ENCODE measurements at regions not wholly inside any gene's neighbourhood (a gene's known extent, or its start where the extent isn't known, plus 50 kb on each side); places are given as distances from the start of the nearest gene placed in this dataset.
"Not testable (repeated sequence)": the region's sequence is repeated elsewhere in the genome, so short reads cannot be mapped to it uniquely, and the experiment has no call there.

- Histone ChIP-seq H3K79me2 (ENCODE audit: insufficient read depth, low read length) (no peaks in the 10 kb centered on the region), H3K4ac (ENCODE audit: low read depth, low read length) (no peak overlapping the region), H3K27me3 (ENCODE audit: insufficient read depth, low read length) (no peaks in the 10 kb centered on the region), H2AK5ac (ENCODE audit: insufficient read length, low read length) (no peak overlapping the region), H3K27ac (ENCODE audit: insufficient read length, low read depth, low read length) (no peak overlapping the region), H3T11ph (ENCODE audit: low read length) (no peak overlapping the region), H3K4me2 (ENCODE audit: insufficient read depth, insufficient read length, low read length) (no peak overlapping the region), H2BK5ac (ENCODE audit: insufficient read length, low read length) (no peak overlapping the region), H2BK120ac (ENCODE audit: low read depth, low read length, poor library complexity, severe bottlenecking) (no peak overlapping the region), H2AFZ (ENCODE audit: low read length) (no peak overlapping the region), H3K18ac (ENCODE audit: insufficient read length, low read depth, low read length) (no peak overlapping the region), H3K79me1 (ENCODE audit: insufficient read depth, low read depth, low read length, poor library complexity, severe bottlenecking) (no peaks in the 10 kb centered on the region), H4K91ac (ENCODE audit: insufficient read length, low read depth, low read length) (no peak overlapping the region), H3K23me2 (ENCODE audit: insufficient read length, low read depth, low read length, poor library complexity, severe bottlenecking) (no peaks in the 10 kb centered on the region), H2BK15ac (ENCODE audit: low read depth, low read length) (no peak overlapping the region), H2BK20ac (ENCODE audit: low read depth, low read length, poor library complexity, severe bottlenecking) (no peak overlapping the region), H3K14ac (ENCODE audit: insufficient read depth, low read length) (no peak overlapping the region), H4K5ac (ENCODE audit: insufficient read length, low read depth, low read length) (no peak overlapping the region), H3K9ac (ENCODE audit: extremely low read depth, insufficient read length, low read length) (no peak overlapping the region), H3K4me1 (ENCODE audit: insufficient read depth, low read length) (no peaks in the 10 kb centered on the region), H3K23ac (ENCODE audit: insufficient read length, low read depth, low read length) (no peak overlapping the region), H3K56ac (ENCODE audit: insufficient read length, low read depth, low read length) (no peak overlapping the region), H4K8ac (replicated peaks; ENCODE audit: insufficient read length, low read depth, low read length) (no peak overlapping the region), H2BK12ac (ENCODE audit: insufficient read length, low read depth, low read length) (no peak overlapping the region), H4K20me1 (ENCODE audit: control insufficient read depth, insufficient read depth, insufficient read length) (no peaks in the 10 kb centered on the region), H3K9me3 (ENCODE audit: control insufficient read depth, low read depth, low read length) (no peaks in the 10 kb centered on the region)
- no peaks in the 10 kb centered on the region for H3K27me3 Mint-ChIP-seq (ENCODE audit: low read depth)
- H3K4me1 Mint-ChIP-seq = no peaks in the 10 kb centered on the region
- peaks cover 32 to 48% of the 10 kb centered on the region in 2 experiments for H3K9me3 Mint-ChIP-seq
- TF ChIP-seq, protein P1, sequence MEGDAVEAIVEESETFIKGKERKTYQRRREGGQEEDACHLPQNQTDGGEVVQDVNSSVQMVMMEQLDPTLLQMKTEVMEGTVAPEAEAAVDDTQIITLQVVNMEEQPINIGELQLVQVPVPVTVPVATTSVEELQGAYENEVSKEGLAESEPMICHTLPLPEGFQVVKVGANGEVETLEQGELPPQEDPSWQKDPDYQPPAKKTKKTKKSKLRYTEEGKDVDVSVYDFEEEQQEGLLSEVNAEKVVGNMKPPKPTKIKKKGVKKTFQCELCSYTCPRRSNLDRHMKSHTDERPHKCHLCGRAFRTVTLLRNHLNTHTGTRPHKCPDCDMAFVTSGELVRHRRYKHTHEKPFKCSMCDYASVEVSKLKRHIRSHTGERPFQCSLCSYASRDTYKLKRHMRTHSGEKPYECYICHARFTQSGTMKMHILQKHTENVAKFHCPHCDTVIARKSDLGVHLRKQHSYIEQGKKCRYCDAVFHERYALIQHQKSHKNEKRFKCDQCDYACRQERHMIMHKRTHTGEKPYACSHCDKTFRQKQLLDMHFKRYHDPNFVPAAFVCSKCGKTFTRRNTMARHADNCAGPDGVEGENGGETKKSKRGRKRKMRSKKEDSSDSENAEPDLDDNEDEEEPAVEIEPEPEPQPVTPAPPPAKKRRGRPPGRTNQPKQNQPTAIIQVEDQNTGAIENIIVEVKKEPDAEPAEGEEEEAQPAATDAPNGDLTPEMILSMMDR (conservative IDR thresholded peaks at IDR 0.05) = no peak
- no peak overlapping the region for H3K27ac Mint-ChIP-seq
- peaks cover 4 to 40% (median 25%) of the 10 kb centered on the region in 3 experiments for H3K36me3 Mint-ChIP-seq (ENCODE audit: insufficient read depth in 1 of 3, low read depth in 3 of 3)
- no peak overlapping the region for H3K4me3 Mint-ChIP-seq
- no CpG with 5 or more reads among the region's 1 CpG for WGBS (ENCODE audit: extremely low coverage, insufficient read length, low lambda C conversion rate)
- DNase-seq = no peak
Observed at GRCh38 chr1:163633366-163633765, 311.6 kb downstream of the NUF2 start.

DNA sequence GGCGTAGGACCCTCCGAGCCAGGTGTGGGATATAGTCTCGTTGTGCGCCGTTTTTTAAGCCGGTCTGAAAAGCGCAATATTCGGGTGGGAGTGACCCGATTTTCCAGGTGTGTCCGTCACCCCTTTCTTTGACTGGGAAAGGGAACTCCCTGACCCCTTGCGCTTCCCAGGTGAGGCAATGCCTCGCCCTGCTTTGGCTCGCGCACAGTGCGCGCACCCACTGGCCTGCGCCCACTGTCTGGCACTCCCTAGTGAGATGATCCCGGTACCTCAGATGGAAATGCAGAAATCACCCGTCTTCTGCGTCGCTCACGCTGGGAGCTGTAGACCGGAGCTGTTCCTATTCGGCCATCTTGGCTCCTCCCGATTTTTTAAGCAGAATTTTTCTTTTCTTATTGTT, 323.9 kb downstream of the NUF2 start:
- DNase-seq; H3K4ac ChIP-seq (ENCODE audit: low read depth, low read length); H3K4me2 ChIP-seq (ENCODE audit: insufficient read depth, insufficient read length, low read length); H3K56ac ChIP-seq (ENCODE audit: insufficient read length, low read depth, low read length); H3K27ac Mint-ChIP-seq; H3T11ph ChIP-seq (ENCODE audit: low read length); H3K79me2 ChIP-seq (ENCODE audit: insufficient read depth, low read length); H4K91ac ChIP-seq (ENCODE audit: insufficient read length, low read depth, low read length); H3K23ac ChIP-seq (ENCODE audit: insufficient read length, low read depth, low read length); H3K23me2 ChIP-seq (ENCODE audit: insufficient read length, low read depth, low read length, poor library complexity, severe bottlenecking); H3K9ac ChIP-seq (ENCODE audit: extremely low read depth, insufficient read length, low read length); H3K27ac ChIP-seq (ENCODE audit: insufficient read length, low read depth, low read length); H2BK5ac ChIP-seq (ENCODE audit: insufficient read length, low read length); H4K5ac ChIP-seq (ENCODE audit: insufficient read length, low read depth, low read length); H4K20me1 ChIP-seq (ENCODE audit: control insufficient read depth, insufficient read depth, insufficient read length); H2BK12ac ChIP-seq (ENCODE audit: insufficient read length, low read depth, low read length); H3K18ac ChIP-seq (ENCODE audit: insufficient read length, low read depth, low read length); H2BK120ac ChIP-seq (ENCODE audit: low read depth, low read length, poor library complexity, severe bottlenecking); H2BK20ac ChIP-seq (ENCODE audit: low read depth, low read length, poor library complexity, severe bottlenecking); H2BK15ac ChIP-seq (ENCODE audit: low read depth, low read length); H4K8ac ChIP-seq (replicated peaks; ENCODE audit: insufficient read length, low read depth, low read length); H3K27me3 ChIP-seq (ENCODE audit: insufficient read depth, low read length); H3K4me3 Mint-ChIP-seq; H2AK5ac ChIP-seq (ENCODE audit: insufficient read length, low read length); H3K79me1 ChIP-seq (ENCODE audit: insufficient read depth, low read depth, low read length, poor library complexity, severe bottlenecking); H2AFZ ChIP-seq (ENCODE audit: low read length); H3K27me3 Mint-ChIP-seq (ENCODE audit: low read depth); H3K14ac ChIP-seq (ENCODE audit: insufficient read depth, low read length); H3K4me1 ChIP-seq (ENCODE audit: insufficient read depth, low read length); H3K9me3 ChIP-seq (ENCODE audit: control insufficient read depth, low read depth, low read length); H3K4me1 Mint-ChIP-seq: not testable (repeated sequence)
- Mint-ChIP-seq H3K36me3 (ENCODE audit: insufficient read depth in 1 of 3, low read depth in 3 of 3) (peaks cover 7 to 20% (median 13%) of the 10 kb centered on the region in 3 experiments; a peak in 6 of 7 replicates), H3K9me3 (peaks cover 10 to 16% of the 10 kb centered on the region in 2 experiments)
- WGBS (ENCODE audit: extremely low coverage, insufficient read length, low lambda C conversion rate) = no CpG with 5 or more reads among the region's 25 CpGs
